ENCODE measurements at regions not wholly inside any gene's neighbourhood (a gene's known extent, or its start where the extent isn't known, plus 50 kb on each side); places are given as distances from the start of the nearest gene placed in this dataset.

GRCh38 chr13:89852570-89852969, 1494.9 kb upstream of the MIR17HG start:
- Histone ChIP-seq H3K27me3 (replicated peaks; ENCODE audit: insufficient read depth) (no peaks in the 10 kb centered on the region), H3K36me3 (no peaks in the 10 kb centered on the region), H3K27ac (no peak overlapping the region), H3K4me3 (no peak overlapping the region), H3K9me3 (no peaks in the 10 kb centered on the region), H3K4me1 (ENCODE audit: control insufficient read depth in 1 of 2, low read depth in 2 of 2) (no peaks in the 10 kb centered on the region)
- TF ChIP-seq CTCF (IDR thresholded peaks at IDR 0.05), result no peak
- ATAC-seq (ENCODE audit: insufficient number of reproducible peaks, low FRiP score, low read depth) (no peak), DNase-seq (ENCODE audit: low spot score) (no peak)

GRCh38 chr13:89856512-89856911, 1491.0 kb upstream of the MIR17HG start:
- Histone ChIP-seq H3K36me3 (no peaks in the 10 kb centered on the region), H3K27ac (no peak overlapping the region), H3K4me1 (ENCODE audit: control insufficient read depth in 1 of 2, low read depth in 2 of 2) (no peaks in the 10 kb centered on the region), H3K4me3 (no peak overlapping the region), H3K9me3 (no peaks in the 10 kb centered on the region), H3K27me3 (replicated peaks; ENCODE audit: insufficient read depth) (no peaks in the 10 kb centered on the region)
- ATAC-seq (ENCODE audit: insufficient number of reproducible peaks, low FRiP score, low read depth) (no peak), DNase-seq (ENCODE audit: low spot score) (no peak)
- TF ChIP-seq CTCF (IDR thresholded peaks at IDR 0.05), result no peak

GRCh38 chr13:89857502-89857901, 1490.0 kb upstream of the MIR17HG start:
- DNase-seq (ENCODE audit: low spot score) (no peak), ATAC-seq (ENCODE audit: insufficient number of reproducible peaks, low FRiP score, low read depth) (no peak)
- H3K36me3 ChIP-seq, result no peaks in the 10 kb centered on the region
- H3K9me3 ChIP-seq, result no peaks in the 10 kb centered on the region
- no peak overlapping the region for H3K4me3 ChIP-seq
- H3K27ac ChIP-seq, result no peak overlapping the region
- no peaks in the 10 kb centered on the region for H3K4me1 ChIP-seq (ENCODE audit: control insufficient read depth in 1 of 2, low read depth in 2 of 2)
- no peak for TF ChIP-seq CTCF (IDR thresholded peaks at IDR 0.05)
- no peaks in the 10 kb centered on the region for H3K27me3 ChIP-seq (replicated peaks; ENCODE audit: insufficient read depth)

GRCh38 chr13:89862011-89862690, 1485.3 kb upstream of the MIR17HG start:
- no peak overlapping the region for H3K4me3 ChIP-seq
- H3K4me1 ChIP-seq (ENCODE audit: control insufficient read depth in 1 of 2, low read depth in 2 of 2), result no peaks in the 10 kb centered on the region
- H3K27ac ChIP-seq, result no peak overlapping the region
- no peaks in the 10 kb centered on the region for H3K27me3 ChIP-seq (replicated peaks; ENCODE audit: insufficient read depth)
- no peak for TF ChIP-seq CTCF (IDR thresholded peaks at IDR 0.05)
- H3K36me3 ChIP-seq, result no peaks in the 10 kb centered on the region
- ATAC-seq (ENCODE audit: insufficient number of reproducible peaks, low FRiP score, low read depth), result no peak
- H3K9me3 ChIP-seq, result no peaks in the 10 kb centered on the region
- no peak for DNase-seq (ENCODE audit: low spot score)

- DNase-seq (ENCODE audit: low spot score), result no peak
- Histone ChIP-seq H3K9me3 (no peaks in the 10 kb centered on the region), H3K4me1 (ENCODE audit: control insufficient read depth in 1 of 2, low read depth in 2 of 2) (no peaks in the 10 kb centered on the region), H3K27ac (no peak overlapping the region), H3K36me3 (no peaks in the 10 kb centered on the region), H3K27me3 (replicated peaks; ENCODE audit: insufficient read depth) (no peaks in the 10 kb centered on the region), H3K4me3 (no peak overlapping the region)
- ATAC-seq (ENCODE audit: insufficient number of reproducible peaks, low FRiP score, low read depth), result no peak
- TF ChIP-seq CTCF (IDR thresholded peaks at IDR 0.05), result no peak
Observed at GRCh38 chr13:89862691-89863036, 1484.8 kb upstream of the MIR17HG start.

Data from thoracic aorta (tissue), 2 donors.